ENCODE measurements at regions not wholly inside any gene's neighbourhood (a gene's known extent, or its start where the extent isn't known, plus 50 kb on each side); places are given as distances from the start of the nearest gene placed in this dataset.

- H3K27me3 ChIP-seq (ENCODE audit: insufficient read depth, low read length): no peaks in the 10 kb centered on the region
- no peaks in the 10 kb centered on the region for H3K4me1 ChIP-seq (ENCODE audit: insufficient read depth, low read length)
- no peaks in the 10 kb centered on the region for H4K20me1 ChIP-seq (ENCODE audit: insufficient read depth, low read length)
- no peaks in the 10 kb centered on the region for H3K9me3 ChIP-seq (ENCODE audit: low read depth, low read length)
- H3K4me2 ChIP-seq (ENCODE audit: insufficient read depth, low read length): no peak overlapping the region
- TF ChIP-seq CTCF (IDR thresholded peaks at IDR 0.05; ENCODE audit: extremely low read depth, low read depth, low read length): no peak
- no peaks in the 10 kb centered on the region for H3K36me3 ChIP-seq (ENCODE audit: insufficient read depth, low read length)
- H3K79me2 ChIP-seq (ENCODE audit: insufficient read depth, low read length): no peaks in the 10 kb centered on the region
- DNase-seq (ENCODE audit: insufficient read length, low spot score, missing footprints): no peak
- H3K4me3 ChIP-seq (ENCODE audit: insufficient read depth, low read length): no peak overlapping the region
- H3K27ac ChIP-seq (ENCODE audit: low read depth, low read length): no peak overlapping the region
- H2AFZ ChIP-seq (ENCODE audit: low read length): no peak overlapping the region
Measured at GRCh38 chr7:69457595-69458504, 140.4 kb upstream of the AUTS2 start.

GRCh38 chr7:69464035-69464434 is 134.2 kb upstream of the AUTS2 start:
- no peak overlapping the region for H3K27ac ChIP-seq (ENCODE audit: low read depth, low read length)
- H3K36me3 ChIP-seq (ENCODE audit: insufficient read depth, low read length): no peaks in the 10 kb centered on the region
- no peak overlapping the region for H3K4me2 ChIP-seq (ENCODE audit: insufficient read depth, low read length)
- H2AFZ ChIP-seq (ENCODE audit: low read length): no peak overlapping the region
- no peaks in the 10 kb centered on the region for H3K79me2 ChIP-seq (ENCODE audit: insufficient read depth, low read length)
- no peaks in the 10 kb centered on the region for H3K27me3 ChIP-seq (ENCODE audit: insufficient read depth, low read length)
- TF ChIP-seq CTCF (IDR thresholded peaks at IDR 0.05; ENCODE audit: extremely low read depth, low read depth, low read length): no peak
- H4K20me1 ChIP-seq (ENCODE audit: insufficient read depth, low read length): no peaks in the 10 kb centered on the region
- no peak overlapping the region for H3K4me3 ChIP-seq (ENCODE audit: insufficient read depth, low read length)
- no peaks in the 10 kb centered on the region for H3K4me1 ChIP-seq (ENCODE audit: insufficient read depth, low read length)
- DNase-seq (ENCODE audit: insufficient read length, low spot score, missing footprints): no peak
- no peaks in the 10 kb centered on the region for H3K9me3 ChIP-seq (ENCODE audit: low read depth, low read length)

GRCh38 chr7:69465262-69465661 is 133.0 kb upstream of the AUTS2 start:
- Histone ChIP-seq H3K27me3 (ENCODE audit: insufficient read depth, low read length) (no peaks in the 10 kb centered on the region), H3K27ac (ENCODE audit: low read depth, low read length) (no peak overlapping the region), H3K36me3 (ENCODE audit: insufficient read depth, low read length) (no peaks in the 10 kb centered on the region), H3K4me2 (ENCODE audit: insufficient read depth, low read length) (no peak overlapping the region), H3K4me3 (ENCODE audit: insufficient read depth, low read length) (no peak overlapping the region), H3K4me1 (ENCODE audit: insufficient read depth, low read length) (no peaks in the 10 kb centered on the region), H4K20me1 (ENCODE audit: insufficient read depth, low read length) (no peaks in the 10 kb centered on the region), H2AFZ (ENCODE audit: low read length) (no peak overlapping the region), H3K79me2 (ENCODE audit: insufficient read depth, low read length) (no peaks in the 10 kb centered on the region), H3K9me3 (ENCODE audit: low read depth, low read length) (no peaks in the 10 kb centered on the region)
- no peak for TF ChIP-seq CTCF (IDR thresholded peaks at IDR 0.05; ENCODE audit: extremely low read depth, low read depth, low read length)
- DNase-seq (ENCODE audit: insufficient read length, low spot score, missing footprints): no peak

- no peak for TF ChIP-seq CTCF (IDR thresholded peaks at IDR 0.05; ENCODE audit: extremely low read depth, low read depth, low read length)
- H3K9me3 ChIP-seq (ENCODE audit: low read depth, low read length): no peaks in the 10 kb centered on the region
- no peaks in the 10 kb centered on the region for H3K27me3 ChIP-seq (ENCODE audit: insufficient read depth, low read length)
- H3K4me3 ChIP-seq (ENCODE audit: insufficient read depth, low read length): no peak overlapping the region
- no peak for DNase-seq (ENCODE audit: insufficient read length, low spot score, missing footprints)
- H3K79me2 ChIP-seq (ENCODE audit: insufficient read depth, low read length): no peaks in the 10 kb centered on the region
- H4K20me1 ChIP-seq (ENCODE audit: insufficient read depth, low read length): no peaks in the 10 kb centered on the region
- no peak overlapping the region for H3K27ac ChIP-seq (ENCODE audit: low read depth, low read length)
- H3K4me2 ChIP-seq (ENCODE audit: insufficient read depth, low read length): no peak overlapping the region
- no peaks in the 10 kb centered on the region for H3K36me3 ChIP-seq (ENCODE audit: insufficient read depth, low read length)
- no peak overlapping the region for H2AFZ ChIP-seq (ENCODE audit: low read length)
- H3K4me1 ChIP-seq (ENCODE audit: insufficient read depth, low read length): no peaks in the 10 kb centered on the region
Measured at GRCh38 chr7:69467826-69468225, 130.4 kb upstream of the AUTS2 start.

Measured in osteoblast (primary cell).